Thoracic aorta (tissue), 2 donors: ENCODE measurements at regions not wholly inside any gene's neighbourhood (a gene's known extent, or its start where the extent isn't known, plus 50 kb on each side); places are given as distances from the start of the nearest gene placed in this dataset.

ENCODE experiments used
- ATAC-seq: fragments of 150-250 bp; one replicate; pipeline ENCODE4 v1.8.0; 2017; ENCODE audit warnings: low read depth; ENCODE audit not compliant: insufficient number of reproducible peaks, low FRiP score
- DNase-seq: peaks from one replicate; pipeline ENCODE4 v3.0.0-alpha.2; 2020; ENCODE audit warnings: low spot score
- H3K27ac ChIP-seq, 2 donors: fragments of 200-600 bp; sonication (generic); 1 replicate in 1 of 2; 2 replicates in 1 of 2; pipeline ENCODE4 v1.5.1; 2016; ENCODE audit warnings: mild to moderate bottlenecking in 2 of 2, moderate library complexity in 2 of 2
- H3K27me3 ChIP-seq: fragments of 200-600 bp; sonication (generic); replicated peaks from 2 replicates; pipeline ENCODE4 v1.6.0; 2016; ENCODE audit warnings: mild to moderate bottlenecking; ENCODE audit not compliant: insufficient read depth
- H3K36me3 ChIP-seq: fragments of 200-600 bp; sonication (generic); one replicate; pipeline ENCODE4 v1.5.1; 2016
- H3K4me1 ChIP-seq, 2 donors: fragments of 200-600 bp; sonication (generic); 1 replicate in 1 of 2; 2 replicates in 1 of 2; pipeline versions ENCODE4 v1.5.1 to v1.6.0; 2016; ENCODE audit warnings: low read depth in 2 of 2, mild to moderate bottlenecking in 1 of 2; ENCODE audit not compliant: control insufficient read depth in 1 of 2
- H3K4me3 ChIP-seq: fragments of 200-600 bp; sonication (generic); 2 replicates; pipeline ENCODE4 v1.5.1; 2016; ENCODE audit warnings: mild to moderate bottlenecking
- H3K9me3 ChIP-seq: fragments of 200-600 bp; sonication (generic); 2 replicates; pipeline ENCODE4 v1.5.1; 2016
- TF ChIP-seq, protein P1 (sequence below): fragments of 200-600 bp; sonication (generic); IDR thresholded peaks from one replicate; pipeline ENCODE4 v1.5.1; 2019; ENCODE audit warnings: antibody characterized with exemption

DNA sequence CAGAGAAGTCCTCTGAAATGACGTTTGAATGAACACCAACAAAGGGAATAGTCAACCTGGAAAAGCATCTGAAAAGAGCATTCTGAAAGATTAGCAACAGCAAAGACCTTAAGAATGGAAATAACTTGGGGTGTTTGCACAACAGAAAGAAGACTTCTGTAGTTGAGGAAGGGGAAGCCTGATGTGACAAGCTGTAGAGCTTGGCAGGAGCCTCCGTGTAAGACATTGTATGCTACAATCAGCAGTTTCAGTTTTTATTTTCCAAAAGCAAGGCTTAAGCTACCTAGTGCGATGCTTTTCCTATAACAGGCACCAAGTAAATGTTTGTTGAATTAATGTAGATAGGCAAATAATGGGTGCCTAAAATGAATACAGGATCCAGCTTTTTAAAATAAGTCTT is 484.0 kb downstream of the SPRY1 start:
- no peak overlapping the region for H3K4me3 ChIP-seq
- no peaks in the 10 kb centered on the region for H3K36me3 ChIP-seq
- no peak overlapping the region for H3K27ac ChIP-seq
- no peaks in the 10 kb centered on the region for H3K27me3 ChIP-seq
- DNase-seq, result no peak
- H3K9me3 ChIP-seq, result no peaks in the 10 kb centered on the region
- peaks cover 0 to 11% of the 10 kb centered on the region in 2 donors for H3K4me1 ChIP-seq
- no peak for ATAC-seq
- TF ChIP-seq, protein P1, sequence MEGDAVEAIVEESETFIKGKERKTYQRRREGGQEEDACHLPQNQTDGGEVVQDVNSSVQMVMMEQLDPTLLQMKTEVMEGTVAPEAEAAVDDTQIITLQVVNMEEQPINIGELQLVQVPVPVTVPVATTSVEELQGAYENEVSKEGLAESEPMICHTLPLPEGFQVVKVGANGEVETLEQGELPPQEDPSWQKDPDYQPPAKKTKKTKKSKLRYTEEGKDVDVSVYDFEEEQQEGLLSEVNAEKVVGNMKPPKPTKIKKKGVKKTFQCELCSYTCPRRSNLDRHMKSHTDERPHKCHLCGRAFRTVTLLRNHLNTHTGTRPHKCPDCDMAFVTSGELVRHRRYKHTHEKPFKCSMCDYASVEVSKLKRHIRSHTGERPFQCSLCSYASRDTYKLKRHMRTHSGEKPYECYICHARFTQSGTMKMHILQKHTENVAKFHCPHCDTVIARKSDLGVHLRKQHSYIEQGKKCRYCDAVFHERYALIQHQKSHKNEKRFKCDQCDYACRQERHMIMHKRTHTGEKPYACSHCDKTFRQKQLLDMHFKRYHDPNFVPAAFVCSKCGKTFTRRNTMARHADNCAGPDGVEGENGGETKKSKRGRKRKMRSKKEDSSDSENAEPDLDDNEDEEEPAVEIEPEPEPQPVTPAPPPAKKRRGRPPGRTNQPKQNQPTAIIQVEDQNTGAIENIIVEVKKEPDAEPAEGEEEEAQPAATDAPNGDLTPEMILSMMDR, result no peak

DNA sequence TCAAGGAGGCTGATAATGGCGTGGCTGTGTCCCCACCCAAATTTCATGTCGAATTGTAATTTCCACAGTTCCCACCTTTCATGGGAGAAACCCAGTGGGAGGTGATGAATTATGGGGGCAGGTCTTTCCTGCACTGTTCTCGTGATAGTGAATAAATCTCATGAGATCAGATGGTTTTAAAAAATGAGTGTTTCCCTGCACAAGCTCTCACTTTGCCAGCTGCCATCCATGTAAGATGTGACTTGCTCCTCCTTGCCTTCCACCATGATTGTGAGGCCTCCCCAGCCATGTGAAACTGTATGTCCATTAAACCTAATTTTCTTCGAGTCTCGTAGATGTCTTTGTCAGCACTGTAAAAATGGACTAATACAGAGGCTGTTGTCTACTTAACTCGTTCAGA is 488.3 kb downstream of the SPRY1 start:
- no peaks in the 10 kb centered on the region for H3K9me3 ChIP-seq
- no peaks in the 10 kb centered on the region for H3K36me3 ChIP-seq
- H3K4me1 ChIP-seq, result peaks cover 0 to 3% of the 10 kb centered on the region in 2 donors
- no peak overlapping the region for H3K27ac ChIP-seq
- H3K4me3 ChIP-seq, result no peak overlapping the region
- TF ChIP-seq, protein P1, result no peak
- no peaks in the 10 kb centered on the region for H3K27me3 ChIP-seq
- DNase-seq (no peak), ATAC-seq (no peak)

DNA sequence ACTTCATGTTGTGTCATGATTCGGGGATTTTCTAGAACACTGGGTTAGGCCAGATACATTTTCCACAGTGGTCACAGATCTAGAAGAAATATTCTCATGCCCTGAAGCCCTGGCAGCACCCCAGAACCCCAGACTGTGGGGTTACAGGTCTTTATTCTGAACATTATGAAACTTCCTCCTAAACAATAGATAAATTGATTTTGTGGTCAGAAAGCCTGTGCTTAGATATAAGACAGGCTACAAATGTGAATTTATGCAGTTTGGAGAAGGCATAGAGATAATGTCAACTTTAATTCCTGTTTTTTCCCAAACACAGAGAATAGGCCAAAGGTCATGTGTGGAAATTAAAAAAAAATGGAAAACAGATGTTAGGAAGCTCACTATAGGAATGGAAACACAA is 492.9 kb downstream of the SPRY1 start:
- H3K27ac ChIP-seq, result no peak overlapping the region
- H3K4me1 ChIP-seq, result peaks cover 11% of the 10 kb centered on the region in 2 donors
- DNase-seq (no peak), ATAC-seq (no peak)
- TF ChIP-seq, protein P1, result no peak
- H3K27me3 ChIP-seq, result no peaks in the 10 kb centered on the region
- no peak overlapping the region for H3K4me3 ChIP-seq
- H3K36me3 ChIP-seq, result no peaks in the 10 kb centered on the region
- no peaks in the 10 kb centered on the region for H3K9me3 ChIP-seq

DNA sequence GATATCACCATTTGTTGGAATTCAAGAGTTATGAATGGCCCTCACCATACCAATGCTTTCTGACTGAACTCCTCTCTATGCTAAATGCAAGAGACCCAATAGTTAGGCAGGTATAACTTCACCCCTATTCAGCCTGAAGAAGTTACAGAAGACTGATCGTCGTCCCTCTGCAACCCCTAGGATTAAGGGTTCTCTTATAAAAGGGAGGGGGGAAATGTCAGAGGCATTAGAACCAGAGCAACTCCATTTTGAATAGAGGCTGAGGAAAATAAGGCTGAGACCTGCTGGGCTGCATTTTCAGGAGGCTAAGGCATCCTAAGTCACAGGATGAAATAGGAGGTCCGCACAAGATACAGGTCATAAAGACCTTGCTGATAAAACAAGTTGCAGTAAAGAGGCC is 494.3 kb downstream of the SPRY1 start:
- TF ChIP-seq, protein P1, result no peak
- no peaks in the 10 kb centered on the region for H3K36me3 ChIP-seq
- H3K4me1 ChIP-seq, result peaks cover 11 to 14% of the 10 kb centered on the region in 2 donors
- no peak overlapping the region for H3K4me3 ChIP-seq
- H3K27me3 ChIP-seq, result no peaks in the 10 kb centered on the region
- DNase-seq (no peak), ATAC-seq (no peak)
- no peaks in the 10 kb centered on the region for H3K9me3 ChIP-seq
- no peak overlapping the region for H3K27ac ChIP-seq

DNA sequence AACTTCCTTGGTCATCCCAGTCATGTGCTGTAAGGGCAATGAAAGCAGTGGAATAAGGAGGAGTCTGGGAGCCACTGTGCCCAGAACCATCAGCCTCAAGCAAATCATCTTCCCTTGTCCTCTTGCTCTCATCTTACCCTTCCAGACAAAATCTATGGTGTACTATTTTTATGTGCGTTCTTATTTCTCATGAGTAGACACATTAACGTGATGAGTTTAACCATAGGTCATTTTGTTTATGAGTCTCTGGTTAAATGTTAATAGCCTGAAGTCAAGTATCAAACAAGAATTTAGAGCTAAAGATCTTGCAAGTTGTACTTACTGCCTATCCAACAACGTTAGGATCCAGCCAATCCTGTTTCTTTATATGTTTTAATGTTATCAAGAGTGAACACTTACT is 495.3 kb downstream of the SPRY1 start:
- Histone ChIP-seq H3K36me3 (no peaks in the 10 kb centered on the region), H3K4me1 (peaks cover 18 to 24% of the 10 kb centered on the region in 2 donors), H3K27me3 (no peaks in the 10 kb centered on the region), H3K4me3 (no peak overlapping the region), H3K9me3 (no peaks in the 10 kb centered on the region), H3K27ac (no peak overlapping the region)
- TF ChIP-seq, protein P1, result no peak
- DNase-seq, result no peak
- ATAC-seq, result no peak
